ENCODE measurements at regions not wholly inside any gene's neighbourhood (a gene's known extent, or its start where the extent isn't known, plus 50 kb on each side); places are given as distances from the start of the nearest gene placed in this dataset.

DNA sequence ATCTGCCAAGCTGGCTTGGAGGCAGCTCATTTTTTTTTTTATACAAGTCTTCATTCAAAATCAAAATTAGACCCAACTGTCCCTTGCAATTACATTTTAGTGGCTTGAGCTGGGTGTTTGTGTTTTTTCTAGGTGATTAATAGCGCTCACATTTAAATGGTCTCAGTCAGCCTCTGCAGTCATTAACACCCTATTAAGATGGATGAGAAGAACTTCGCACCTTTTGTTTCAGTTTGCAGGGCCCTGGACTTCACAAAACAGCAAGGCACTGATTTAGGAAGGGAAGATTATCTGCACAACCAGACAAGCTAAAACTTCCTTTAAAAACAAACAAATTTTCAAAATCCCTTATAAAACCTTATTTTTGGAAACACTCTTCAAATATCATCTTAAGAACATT is 374.8 kb downstream of the EFNA5 start:
- TF ChIP-seq EZH2 (IDR thresholded peaks at IDR 0.05; ENCODE audit: borderline replicate concordance, low read length) (no peak), CTCF (conservative IDR thresholded peaks at IDR 0.05 in 1 of 2, IDR thresholded peaks at IDR 0.05 in 1 of 2; ENCODE audit: extremely low read depth in 1 of 2, insufficient read depth in 1 of 2, low read depth in 1 of 2, low read length in 2 of 2) (no peak)

Data from mammary epithelial cell (primary cell).